ENCODE measurements at regions not wholly inside any gene's neighbourhood (a gene's known extent, or its start where the extent isn't known, plus 50 kb on each side); places are given as distances from the start of the nearest gene placed in this dataset.

DNA sequence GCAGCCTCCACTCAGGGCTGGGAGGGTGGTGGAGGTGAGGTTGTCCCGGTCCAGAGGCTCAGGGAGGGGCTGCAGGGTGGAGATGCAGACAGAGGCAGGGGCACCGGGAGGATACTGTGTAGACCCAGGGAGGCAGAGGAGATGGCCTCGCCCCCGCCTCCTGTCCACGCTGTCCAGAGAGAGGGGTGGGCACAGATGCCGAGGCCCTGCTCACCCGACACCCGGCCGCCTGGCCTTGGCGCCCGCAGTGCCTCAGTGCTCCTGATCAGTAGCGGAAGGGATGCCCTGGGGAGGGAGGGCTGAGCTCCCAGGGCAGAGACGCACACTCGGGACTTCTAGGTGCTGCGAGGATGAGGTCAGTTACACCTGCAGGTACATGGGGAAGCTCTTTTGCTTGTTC is 102.7 kb upstream of the TTC34 start:
- TF ChIP-seq CTCF (IDR thresholded peaks at IDR 0.05), result no peak
- DNase-seq (ENCODE audit: low spot score), result no peak
- Histone ChIP-seq H3K9me3 (no peaks in the 10 kb centered on the region), H3K27ac (no peak overlapping the region), H3K27me3 (replicated peaks; ENCODE audit: insufficient read depth) (no peaks in the 10 kb centered on the region), H3K36me3 (no peaks in the 10 kb centered on the region), H3K4me3 (no peak overlapping the region), H3K4me1 (ENCODE audit: control insufficient read depth in 1 of 2, low read depth in 2 of 2) (no peaks in the 10 kb centered on the region)
- no peak for ATAC-seq (ENCODE audit: insufficient number of reproducible peaks, low FRiP score, low read depth)

DNA sequence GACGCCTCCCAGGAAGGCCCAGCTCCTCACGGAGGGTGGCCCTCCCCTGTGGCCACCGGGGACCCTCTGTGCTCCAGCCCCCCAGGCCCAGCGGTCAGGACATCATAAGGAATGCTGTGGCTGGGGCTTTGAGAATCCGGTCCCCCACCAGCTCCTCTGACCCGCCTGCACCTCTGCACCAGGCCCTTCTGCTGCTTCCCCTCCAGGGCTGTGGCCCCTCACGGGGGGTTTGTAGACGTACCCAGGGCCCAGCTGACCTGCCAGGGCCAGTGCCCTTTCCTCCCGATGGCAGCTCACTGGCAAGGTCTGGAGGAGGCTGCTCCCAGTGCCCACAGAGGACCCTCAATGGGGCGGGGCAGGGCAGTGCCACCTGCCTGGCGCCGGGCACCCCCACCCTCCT is 103.9 kb upstream of the TTC34 start:
- Histone ChIP-seq H3K27me3 (replicated peaks; ENCODE audit: insufficient read depth) (no peaks in the 10 kb centered on the region), H3K9me3 (no peaks in the 10 kb centered on the region), H3K36me3 (no peaks in the 10 kb centered on the region), H3K4me3 (no peak overlapping the region), H3K4me1 (ENCODE audit: control insufficient read depth in 1 of 2, low read depth in 2 of 2) (no peaks in the 10 kb centered on the region), H3K27ac (no peak overlapping the region)
- no peak for TF ChIP-seq CTCF (IDR thresholded peaks at IDR 0.05)
- ATAC-seq (ENCODE audit: insufficient number of reproducible peaks, low FRiP score, low read depth) (no peak), DNase-seq (ENCODE audit: low spot score) (no peak)

GRCh38 chr1:2906085-2906484 is 104.6 kb upstream of the TTC34 start:
- DNase-seq (ENCODE audit: low spot score), result no peak
- H3K27ac ChIP-seq, result no peak overlapping the region
- ATAC-seq (ENCODE audit: insufficient number of reproducible peaks, low FRiP score, low read depth), result no peak
- H3K36me3 ChIP-seq, result no peaks in the 10 kb centered on the region
- no peaks in the 10 kb centered on the region for H3K9me3 ChIP-seq
- H3K27me3 ChIP-seq (replicated peaks; ENCODE audit: insufficient read depth), result no peaks in the 10 kb centered on the region
- no peak overlapping the region for H3K4me3 ChIP-seq
- no peak for TF ChIP-seq CTCF (IDR thresholded peaks at IDR 0.05)
- H3K4me1 ChIP-seq (ENCODE audit: control insufficient read depth in 1 of 2, low read depth in 2 of 2), result peaks cover 0 to 2% of the 10 kb centered on the region in 2 donors

- Histone ChIP-seq H3K36me3 (no peaks in the 10 kb centered on the region), H3K4me3 (no peak overlapping the region), H3K4me1 (ENCODE audit: control insufficient read depth in 1 of 2, low read depth in 2 of 2) (peaks cover 0 to 4% of the 10 kb centered on the region in 2 donors), H3K27me3 (replicated peaks; ENCODE audit: insufficient read depth) (no peaks in the 10 kb centered on the region), H3K9me3 (no peaks in the 10 kb centered on the region), H3K27ac (no peak overlapping the region)
- no peak for DNase-seq (ENCODE audit: low spot score)
- no peak for ATAC-seq (ENCODE audit: insufficient number of reproducible peaks, low FRiP score, low read depth)
- TF ChIP-seq CTCF (IDR thresholded peaks at IDR 0.05), result no peak
Observed at GRCh38 chr1:2906620-2907019, 105.1 kb upstream of the TTC34 start.

DNA sequence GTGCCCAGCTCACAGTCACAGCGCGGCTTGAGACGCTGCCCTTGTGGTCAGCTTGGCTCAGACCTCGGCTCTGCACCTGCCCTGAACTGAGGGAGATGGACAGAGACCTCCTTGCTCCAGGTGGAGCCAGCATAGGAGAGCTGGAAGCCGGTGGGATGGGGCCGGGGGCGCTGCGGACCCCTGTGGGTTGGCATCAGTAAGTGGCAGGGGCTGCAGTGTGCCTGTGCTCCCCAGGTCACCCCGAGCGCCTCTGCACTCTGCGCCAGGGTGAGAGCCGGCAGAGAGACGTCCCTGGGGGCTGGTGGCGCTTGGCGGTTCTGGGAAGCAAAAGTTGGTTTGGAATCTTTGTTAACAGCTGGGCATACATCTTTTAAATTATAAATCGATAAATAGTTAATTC is 105.6 kb upstream of the TTC34 start:
- Histone ChIP-seq H3K27ac (no peak overlapping the region), H3K27me3 (replicated peaks; ENCODE audit: insufficient read depth) (no peaks in the 10 kb centered on the region), H3K36me3 (no peaks in the 10 kb centered on the region), H3K4me1 (ENCODE audit: control insufficient read depth in 1 of 2, low read depth in 2 of 2) (peaks cover 0 to 4% of the 10 kb centered on the region in 2 donors), H3K4me3 (no peak overlapping the region), H3K9me3 (no peaks in the 10 kb centered on the region)
- no peak for TF ChIP-seq CTCF (IDR thresholded peaks at IDR 0.05)
- no peak for DNase-seq (ENCODE audit: low spot score)
- ATAC-seq (ENCODE audit: insufficient number of reproducible peaks, low FRiP score, low read depth), result no peak
